HAP-1 (cell line): ENCODE measurements at regions not wholly inside any gene's neighbourhood (a gene's known extent, or its start where the extent isn't known, plus 50 kb on each side); places are given as distances from the start of the nearest gene placed in this dataset.

Experiments used
- DNase-seq, 2 experiments: peaks; one replicate each; pipeline ENCODE4 v3.0.0-alpha.2; 2016 to 2020; ENCODE audit warnings: low spot score in 2 of 2
- H3K27me3 ChIP-seq: fragments of 250-450 bp; sonication (Bioruptor Pico); 2 replicates; pipeline ENCODE4 v1.5.1; 2020; ENCODE audit warnings: low read depth, mild to moderate bottlenecking, moderate library complexity
- H3K36me3 ChIP-seq: fragments of 250-450 bp; sonication (Bioruptor Pico); replicated peaks from 2 replicates; pipeline ENCODE4 v1.5.1; 2020; ENCODE audit warnings: mild to moderate bottlenecking
- H3K4me1 ChIP-seq: fragments of 250-450 bp; sonication (Bioruptor Pico); 2 replicates; pipeline ENCODE4 v1.5.1; 2020; ENCODE audit warnings: mild to moderate bottlenecking
- H3K4me3 ChIP-seq: fragments of 250-450 bp; sonication (Bioruptor Pico); 2 replicates; pipeline ENCODE4 v1.5.1; 2020; ENCODE audit warnings: mild to moderate bottlenecking, moderate library complexity
- H3K9me3 ChIP-seq: fragments of 250-450 bp; sonication (Bioruptor Pico); 2 replicates; pipeline ENCODE4 v1.5.1; 2020; ENCODE audit warnings: mild to moderate bottlenecking, moderate library complexity
- in situ Hi-C: fragments of 300-500 bp; cut with MboI; formaldehyde crosslinking; loops from 3 replicates; pipeline ENCODE4 v1.14.3; 2020; ENCODE audit warnings: low sequenced_read_pairs, inconsistent platforms, mixed read lengths

DNA sequence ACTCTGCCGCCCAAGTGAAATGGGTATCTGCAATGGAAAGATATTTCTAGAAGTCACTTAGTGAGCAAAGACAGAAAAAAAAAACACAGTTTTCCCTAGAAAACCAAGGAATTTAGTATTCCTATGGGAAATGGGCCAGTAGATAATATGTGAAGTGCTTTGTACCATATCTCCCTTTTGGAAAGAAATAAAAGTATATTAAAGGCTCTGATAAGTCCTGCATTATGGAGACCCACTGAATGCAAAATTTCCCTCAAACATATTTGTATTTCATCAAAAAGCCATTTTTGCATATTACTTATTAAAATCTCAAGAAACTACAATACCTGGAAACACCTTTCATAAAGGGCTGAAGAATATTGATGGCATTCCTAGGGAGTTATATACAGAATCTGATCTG, 51.6 kb upstream of the DYNLRB2 start:
- H3K36me3 ChIP-seq = no peaks in the 10 kb centered on the region
- DNase-seq = no peak
- in situ Hi-C loops = no loop called here
- H3K27me3 ChIP-seq = no peaks in the 10 kb centered on the region
- H3K4me1 ChIP-seq = no peaks in the 10 kb centered on the region
- no peak overlapping the region for H3K4me3 ChIP-seq
- H3K9me3 ChIP-seq = no peaks in the 10 kb centered on the region

DNA sequence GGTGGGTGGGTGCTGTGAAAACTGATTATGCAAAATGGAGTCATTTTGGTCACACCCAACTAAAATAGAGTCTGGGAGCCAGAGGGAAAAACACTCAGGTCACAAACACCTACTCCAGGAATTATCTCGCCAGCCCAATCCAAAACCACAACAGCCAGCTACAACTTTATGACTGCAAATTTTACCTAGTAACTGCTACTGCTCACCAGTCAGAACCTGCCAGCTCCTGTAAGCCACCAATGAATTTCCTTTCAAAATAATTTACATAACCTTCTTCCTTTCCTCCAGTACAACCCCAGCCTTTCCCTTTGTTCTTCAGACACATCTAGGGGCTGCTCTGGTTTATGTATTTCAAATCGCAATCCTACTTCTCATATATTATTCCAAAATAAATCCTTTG, 52.6 kb upstream of the DYNLRB2 start:
- H3K4me1 ChIP-seq = no peaks in the 10 kb centered on the region
- no peak overlapping the region for H3K4me3 ChIP-seq
- no peaks in the 10 kb centered on the region for H3K27me3 ChIP-seq
- no peaks in the 10 kb centered on the region for H3K9me3 ChIP-seq
- in situ Hi-C loops = no loop called here
- no peak for DNase-seq
- H3K36me3 ChIP-seq = no peaks in the 10 kb centered on the region

DNA sequence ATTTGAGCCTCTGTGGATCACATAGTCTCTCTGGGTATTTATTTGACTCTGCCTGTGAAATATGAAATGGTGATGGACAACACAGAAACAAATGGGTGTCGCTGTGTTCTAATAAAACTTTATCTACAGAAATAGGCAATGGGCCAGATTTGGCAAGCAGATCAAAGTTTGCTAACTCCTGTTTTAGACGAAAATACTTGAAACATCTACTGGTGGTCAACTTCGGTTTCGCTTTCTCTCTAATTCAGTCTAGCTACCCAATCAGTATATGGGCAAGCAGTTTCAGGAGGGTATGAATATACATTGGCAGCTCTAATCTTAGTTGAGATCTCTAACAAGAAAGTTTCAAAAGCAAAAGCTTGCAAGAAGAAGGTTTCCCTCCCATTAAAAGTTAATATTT, 60.1 kb upstream of the DYNLRB2 start:
- H3K4me1 ChIP-seq = no peaks in the 10 kb centered on the region
- H3K4me3 ChIP-seq = no peak overlapping the region
- H3K27me3 ChIP-seq = no peaks in the 10 kb centered on the region
- in situ Hi-C loops = no loop called here
- DNase-seq = no peak
- no peaks in the 10 kb centered on the region for H3K9me3 ChIP-seq
- H3K36me3 ChIP-seq = no peaks in the 10 kb centered on the region

DNA sequence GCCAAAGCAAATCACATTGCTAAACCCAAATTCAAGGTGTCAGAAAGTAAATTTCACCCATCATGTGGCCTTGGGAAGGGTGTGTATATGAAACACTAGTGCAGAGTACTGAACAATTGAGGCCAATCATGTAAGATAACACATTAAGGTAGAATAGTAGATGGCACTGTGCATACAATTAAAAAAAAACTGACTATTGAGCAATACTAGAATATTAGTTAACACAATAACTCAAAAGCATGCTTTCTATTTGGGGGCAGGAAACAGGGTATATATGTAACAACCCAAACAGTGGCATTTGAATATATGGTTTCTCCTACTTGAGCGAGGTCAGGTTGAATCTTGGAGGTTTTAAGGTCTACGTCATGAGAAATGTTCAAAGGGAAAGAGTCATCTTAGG, 63.0 kb upstream of the DYNLRB2 start:
- in situ Hi-C loops = no loop called here
- Histone ChIP-seq H3K36me3 (no peaks in the 10 kb centered on the region), H3K4me1 (no peaks in the 10 kb centered on the region), H3K4me3 (no peak overlapping the region), H3K9me3 (no peaks in the 10 kb centered on the region), H3K27me3 (no peaks in the 10 kb centered on the region)
- no peak for DNase-seq

DNA sequence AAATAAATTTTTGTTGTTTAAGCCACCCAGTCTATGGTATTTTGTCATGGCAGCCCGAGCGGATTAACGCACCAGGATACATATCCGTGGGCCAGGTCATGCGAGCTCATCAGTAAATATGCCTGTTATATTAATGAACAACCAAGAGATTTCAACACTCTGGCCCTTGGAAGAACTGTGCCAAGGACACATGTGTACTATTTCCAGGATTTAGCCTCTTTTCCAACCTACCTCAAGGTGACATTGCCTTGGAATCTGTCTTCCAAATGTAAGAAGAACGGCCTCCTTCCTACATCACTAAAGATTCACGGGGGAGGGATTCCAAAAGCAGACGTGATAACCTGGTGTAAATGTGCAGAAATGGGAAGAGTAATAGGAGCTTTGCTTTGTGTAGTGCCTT, 72.8 kb upstream of the DYNLRB2 start:
- no peaks in the 10 kb centered on the region for H3K27me3 ChIP-seq
- in situ Hi-C loops = no loop called here
- H3K4me3 ChIP-seq = no peak overlapping the region
- H3K36me3 ChIP-seq = no peaks in the 10 kb centered on the region
- H3K9me3 ChIP-seq = no peaks in the 10 kb centered on the region
- no peak for DNase-seq
- peaks cover 6% of the 10 kb centered on the region for H3K4me1 ChIP-seq

DNA sequence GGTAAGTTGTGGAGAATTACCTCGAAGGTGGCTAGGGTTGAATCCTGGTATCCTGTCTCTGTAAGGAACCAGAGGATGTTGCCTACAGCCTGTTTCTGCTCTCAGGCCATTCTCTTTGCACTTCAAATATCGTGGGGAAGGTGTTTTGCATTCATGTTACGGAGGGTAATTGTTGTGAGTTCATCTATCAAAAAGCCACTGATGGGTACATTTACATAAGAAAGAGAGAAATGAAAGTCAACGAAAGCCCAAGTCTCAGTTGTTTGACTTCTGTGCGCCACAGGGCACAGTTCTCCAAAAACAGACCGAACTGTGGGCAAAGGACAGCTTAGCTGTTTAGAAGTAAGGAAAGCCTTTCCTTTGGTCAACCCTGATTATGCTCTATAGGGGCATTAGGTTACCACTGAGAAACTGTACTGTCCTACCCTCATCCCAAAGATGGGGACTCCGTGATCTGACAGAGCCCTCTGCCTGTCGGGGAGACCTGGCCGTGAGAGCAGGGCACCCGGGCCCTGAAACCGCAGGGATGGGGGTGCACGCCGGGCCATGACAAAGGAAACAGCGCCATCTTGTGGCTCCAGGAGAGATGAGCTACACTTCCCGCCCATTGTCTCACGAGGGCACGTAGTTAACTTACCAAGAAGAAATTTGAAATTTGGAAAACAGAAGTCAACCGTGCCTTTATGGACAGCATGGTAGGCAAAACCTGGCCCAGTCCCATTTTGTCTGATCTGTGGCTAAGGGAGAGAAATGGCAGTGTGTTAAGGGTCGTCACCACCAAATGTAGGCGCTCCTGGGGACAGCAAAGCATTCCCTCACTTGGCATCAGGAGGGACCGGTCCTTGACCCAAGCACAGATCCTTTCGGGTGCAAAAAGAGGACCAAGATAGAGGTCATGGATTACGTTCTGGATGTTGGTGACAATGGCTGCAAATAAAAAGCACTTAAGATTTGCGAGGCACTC, 74.5 kb upstream of the DYNLRB2 start:
- Histone ChIP-seq H3K36me3 (no peaks in the 10 kb centered on the region), H3K4me3 (no peak overlapping the region), H3K4me1 (peaks cover 6% of the 10 kb centered on the region), H3K9me3 (no peaks in the 10 kb centered on the region), H3K27me3 (no peaks in the 10 kb centered on the region)
- peak; percentile 42 to 79 for DNase-seq
- in situ Hi-C loops = no loop called here

DNA sequence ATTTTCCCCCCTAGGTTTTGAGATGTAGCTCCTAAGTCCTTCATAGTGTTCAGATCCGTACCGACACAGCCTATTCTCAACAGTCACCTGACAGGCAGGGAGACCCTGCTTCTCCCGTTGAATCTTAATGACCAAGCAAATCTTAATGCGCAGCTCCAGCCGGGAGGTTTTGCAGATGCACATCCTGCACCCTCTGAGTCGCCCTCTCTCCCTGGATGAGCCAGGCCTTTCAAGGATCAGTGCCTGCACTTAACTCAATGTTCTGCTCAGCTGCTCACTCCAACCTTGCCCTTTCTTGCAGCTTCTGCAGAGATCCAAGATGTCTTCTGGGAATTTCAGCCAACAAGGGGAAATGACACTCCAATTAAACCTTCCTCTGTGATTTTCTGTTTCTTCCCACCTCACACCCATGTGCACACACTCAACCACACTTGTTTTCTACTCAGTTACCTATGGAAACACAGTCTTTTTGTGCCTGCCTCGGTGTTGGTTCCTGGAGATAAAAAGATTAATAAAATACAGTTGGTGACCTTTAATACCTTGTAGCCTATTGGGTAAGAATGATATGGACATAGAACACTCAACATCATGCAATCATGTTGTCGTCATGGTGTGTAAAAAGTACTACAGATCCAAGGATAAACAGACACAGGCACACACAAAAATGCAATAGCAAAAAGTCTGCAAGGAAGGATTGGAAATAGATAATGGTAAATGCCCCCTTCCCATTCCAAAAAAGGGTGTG, 76.9 kb upstream of the DYNLRB2 start:
- in situ Hi-C loops = no loop called here
- peaks cover 6% of the 10 kb centered on the region for H3K4me1 ChIP-seq
- DNase-seq = no peak
- H3K27me3 ChIP-seq = no peaks in the 10 kb centered on the region
- no peaks in the 10 kb centered on the region for H3K9me3 ChIP-seq
- H3K36me3 ChIP-seq = no peaks in the 10 kb centered on the region
- H3K4me3 ChIP-seq = no peak overlapping the region

DNA sequence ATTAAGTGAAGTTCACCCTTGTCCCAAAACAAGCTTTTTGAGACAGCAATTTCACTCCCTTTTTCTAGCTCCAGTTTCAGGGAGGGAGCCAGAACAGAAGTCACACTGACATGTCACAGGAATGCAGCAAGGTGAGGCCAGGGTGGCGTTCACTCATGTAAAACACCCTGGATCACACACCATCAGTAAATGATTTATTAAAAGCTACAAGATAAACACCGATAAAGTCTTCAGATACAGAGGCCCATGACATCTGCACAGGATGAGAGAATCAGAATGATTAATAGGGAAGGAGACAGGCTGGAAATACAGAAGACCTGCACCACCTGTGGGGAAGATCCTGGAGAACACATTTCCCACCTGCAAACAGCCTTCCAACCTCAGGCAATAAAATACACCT, 77.5 kb upstream of the DYNLRB2 start:
- H3K36me3 ChIP-seq = no peaks in the 10 kb centered on the region
- no peak for DNase-seq
- no peak overlapping the region for H3K4me3 ChIP-seq
- H3K9me3 ChIP-seq = no peaks in the 10 kb centered on the region
- peaks cover 6% of the 10 kb centered on the region for H3K4me1 ChIP-seq
- H3K27me3 ChIP-seq = no peaks in the 10 kb centered on the region
- in situ Hi-C loops = no loop called here

DNA sequence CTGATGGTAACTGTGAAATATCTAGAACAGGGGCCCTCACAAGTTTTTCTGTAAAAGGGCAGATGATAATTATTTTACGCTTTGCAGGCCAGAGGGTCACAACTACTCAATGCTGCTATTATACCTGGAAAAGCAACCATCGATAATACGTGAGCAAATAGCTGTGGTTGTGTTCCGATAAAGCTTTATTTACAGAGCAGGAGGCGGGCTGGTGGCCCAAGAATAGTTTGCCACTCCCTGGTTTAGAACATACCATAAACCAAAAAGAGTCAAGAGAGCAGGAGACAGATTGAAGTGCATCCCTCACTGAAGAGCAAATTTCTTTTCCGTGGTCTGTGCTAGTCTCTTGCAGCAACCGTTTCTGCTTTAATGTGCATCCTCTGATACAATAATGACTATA, 77.9 kb upstream of the DYNLRB2 start:
- H3K27me3 ChIP-seq = no peaks in the 10 kb centered on the region
- DNase-seq = no peak
- no peaks in the 10 kb centered on the region for H3K9me3 ChIP-seq
- in situ Hi-C loops = no loop called here
- no peaks in the 10 kb centered on the region for H3K36me3 ChIP-seq
- H3K4me1 ChIP-seq = peaks cover 6% of the 10 kb centered on the region
- no peak overlapping the region for H3K4me3 ChIP-seq

DNA sequence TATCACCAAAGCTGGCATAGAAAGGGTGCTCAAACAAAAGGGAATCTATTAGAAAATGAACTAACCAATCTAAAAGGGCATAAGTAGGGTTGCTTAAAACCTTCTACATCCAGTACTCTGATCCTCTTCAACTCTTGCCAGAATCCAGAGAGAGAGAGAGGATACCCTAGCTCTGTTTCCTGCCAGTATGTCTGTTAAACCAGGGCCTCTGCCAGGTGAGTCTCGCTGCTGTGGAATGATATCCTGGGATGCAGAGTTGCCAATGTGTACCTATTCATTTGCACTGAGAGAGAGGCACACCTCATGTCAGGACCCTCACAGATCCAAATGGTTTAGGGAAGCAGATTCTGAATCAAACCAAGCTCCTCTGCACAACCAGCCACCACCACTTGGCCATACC, 79.8 kb upstream of the DYNLRB2 start:
- Histone ChIP-seq H3K27me3 (no peaks in the 10 kb centered on the region), H3K4me1 (no peaks in the 10 kb centered on the region), H3K36me3 (no peaks in the 10 kb centered on the region), H3K9me3 (no peaks in the 10 kb centered on the region), H3K4me3 (no peak overlapping the region)
- DNase-seq = no peak
- in situ Hi-C loops = no loop called here

DNA sequence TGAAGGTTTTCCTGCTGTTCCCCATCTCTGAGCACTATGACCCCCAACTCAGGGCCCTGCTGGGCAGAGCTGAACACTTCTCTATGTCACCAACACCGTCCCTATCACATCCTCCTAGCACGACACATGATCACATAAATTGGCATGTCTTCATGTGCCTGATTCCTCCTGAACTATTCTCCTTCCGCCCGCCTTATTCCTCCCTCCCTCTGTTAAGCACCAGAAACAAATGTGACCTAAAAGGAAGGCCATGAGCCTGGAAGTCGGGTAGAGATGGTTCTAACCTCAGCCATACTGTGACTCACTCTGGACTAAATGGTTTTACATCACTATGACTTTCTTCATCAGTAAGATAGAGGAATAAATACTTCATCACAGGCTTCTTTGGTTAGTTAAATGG, 80.8 kb upstream of the DYNLRB2 start:
- Histone ChIP-seq H3K4me3 (no peak overlapping the region), H3K9me3 (no peaks in the 10 kb centered on the region), H3K27me3 (no peaks in the 10 kb centered on the region), H3K4me1 (no peaks in the 10 kb centered on the region), H3K36me3 (no peaks in the 10 kb centered on the region)
- DNase-seq = no peak
- in situ Hi-C loops = no loop called here

DNA sequence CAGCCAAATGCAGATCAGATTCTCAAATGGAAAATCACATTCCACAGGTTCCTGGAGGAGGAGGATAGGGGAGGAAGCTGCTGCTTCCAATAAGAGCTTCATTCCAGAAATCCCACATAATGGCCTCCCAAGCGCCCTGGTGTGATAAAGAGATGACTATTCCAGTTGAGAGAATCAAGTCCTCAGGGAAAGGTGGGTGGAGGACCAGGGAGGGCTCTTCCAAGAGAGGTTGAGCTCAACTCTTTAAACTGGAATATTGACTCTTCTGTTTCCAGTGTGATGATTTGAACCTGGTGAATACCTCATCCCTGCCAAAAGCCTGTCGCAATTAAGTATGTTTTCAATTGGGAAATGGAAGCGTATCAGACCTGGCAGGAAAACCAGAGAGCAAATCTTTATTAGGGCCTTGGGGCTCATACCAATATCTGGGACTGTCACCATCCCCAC, 81.4 kb upstream of the DYNLRB2 start:
- DNase-seq = no peak
- Histone ChIP-seq H3K4me1 (no peaks in the 10 kb centered on the region), H3K9me3 (no peaks in the 10 kb centered on the region), H3K36me3 (no peaks in the 10 kb centered on the region), H3K27me3 (no peaks in the 10 kb centered on the region), H3K4me3 (no peak overlapping the region)
- in situ Hi-C loops = no loop called here

DNA sequence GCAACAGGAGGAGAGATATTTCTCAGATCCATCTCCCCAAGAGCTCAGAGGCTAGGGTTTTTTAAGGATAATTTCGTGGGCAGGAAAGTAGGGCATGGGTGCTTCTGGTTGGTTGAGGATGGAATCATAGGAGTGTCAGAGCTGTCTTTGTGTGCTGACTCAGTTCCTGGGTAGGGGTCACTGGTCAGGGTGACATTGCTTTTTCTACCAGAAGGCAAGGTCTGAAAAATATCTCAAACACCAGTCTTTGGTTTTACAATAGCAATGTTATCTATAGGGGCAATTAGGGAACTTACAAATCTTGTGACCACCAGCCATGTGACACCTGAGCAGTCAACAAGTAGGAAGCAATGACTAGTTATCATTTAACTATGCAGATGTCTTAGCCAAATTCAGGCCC, 82.9 kb upstream of the DYNLRB2 start:
- H3K4me1 ChIP-seq = no peaks in the 10 kb centered on the region
- no peaks in the 10 kb centered on the region for H3K27me3 ChIP-seq
- H3K9me3 ChIP-seq = no peaks in the 10 kb centered on the region
- no peak for DNase-seq
- in situ Hi-C loops = no loop called here
- no peaks in the 10 kb centered on the region for H3K36me3 ChIP-seq
- no peak overlapping the region for H3K4me3 ChIP-seq

DNA sequence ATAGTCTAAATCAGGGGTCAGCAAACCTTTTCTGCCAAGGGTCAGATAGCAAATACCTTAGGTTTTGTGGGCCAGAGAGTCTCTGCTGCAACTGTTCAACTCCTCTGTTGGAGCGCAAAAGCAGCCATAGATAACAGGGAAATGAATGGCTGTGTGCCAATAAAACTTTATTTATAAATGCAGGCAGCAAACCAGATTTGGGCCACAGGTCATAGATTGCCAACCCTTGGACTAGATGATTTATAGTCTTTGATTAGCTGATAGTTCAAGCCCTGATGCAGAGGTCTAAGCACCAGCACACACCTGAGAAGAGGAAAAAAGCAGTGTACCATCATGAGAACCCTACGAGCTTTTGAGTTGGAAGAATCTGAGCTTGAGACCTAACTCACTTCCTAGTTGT, 86.0 kb upstream of the DYNLRB2 start:
- Histone ChIP-seq H3K9me3 (no peaks in the 10 kb centered on the region), H3K4me1 (no peaks in the 10 kb centered on the region), H3K36me3 (no peaks in the 10 kb centered on the region), H3K27me3 (no peaks in the 10 kb centered on the region), H3K4me3 (no peak overlapping the region)
- in situ Hi-C loops = no loop called here
- no peak for DNase-seq
